OCI-LY7 (cell line): ENCODE measurements at regions not wholly inside any gene's neighbourhood (a gene's known extent, or its start where the extent isn't known, plus 50 kb on each side); places are given as distances from the start of the nearest gene placed in this dataset.

ENCODE experiments used
- BruUV-seq: library from RNA; stranded (reverse); fragments of 400-500 nt; replicated peaks from 2 replicates; lab custom pipeline; 2021; lab: Mats Ljungman, UMichigan
- CTCF ChIA-PET: fragments of 300-600 bp; sonication (Branson Sonifier 250); formaldehyde crosslinking; loops from one replicate; lab custom pipeline; 2022; ENCODE audit warnings: antibody characterized with exemption; ENCODE audit not compliant: unreplicated experiment; lab: Charles Lee
- POLR2A ChIA-PET: fragments of 300-600 bp; sonication (Branson Sonifier 250); formaldehyde crosslinking; loops from one replicate; lab custom pipeline; 2022; ENCODE audit warnings: antibody characterized with exemption; lab: Charles Lee
- DNase-seq: peaks from one replicate; pipeline ENCODE4 v3.0.0-alpha.2; 2015; ENCODE audit warnings: low spot score
- H2AFZ ChIP-seq: fragments of 200-600 bp; sonication (generic), shearing (Covaris generic); 2 replicates; pipeline ENCODE4 v1.6.1; 2014; ENCODE audit warnings: mild to moderate bottlenecking, antibody characterized with exemption, low read length, moderate library complexity
- H3K27ac ChIP-seq: fragments of 200-600 bp; sonication (generic); 2 replicates; pipeline ENCODE4 v1.5.1; 2014; ENCODE audit warnings: mixed run types, low read depth, mild to moderate bottlenecking, moderate library complexity, low read length, inconsistent platforms; ENCODE audit not compliant: poor library complexity, severe bottlenecking
- H3K36me3 ChIP-seq: fragments of 200-600 bp; sonication (generic); 2 replicates; pipeline ENCODE4 v1.6.1; 2014; ENCODE audit warnings: mild to moderate bottlenecking, antibody characterized with exemption, low read length, moderate library complexity, mixed read lengths; ENCODE audit not compliant: insufficient read depth
- H3K4me1 ChIP-seq: fragments of 200-600 bp; sonication (generic); 2 replicates; pipeline ENCODE4 v1.5.1; 2014; ENCODE audit warnings: mild to moderate bottlenecking, low read length; ENCODE audit not compliant: insufficient read depth, poor library complexity, severe bottlenecking
- H3K4me2 ChIP-seq: fragments of 200-600 bp; sonication (generic); 2 replicates; pipeline ENCODE4 v1.6.1; 2014; ENCODE audit warnings: mild to moderate bottlenecking, low read length
- H3K4me3 ChIP-seq: fragments of 200-600 bp; sonication (generic); 2 replicates; pipeline ENCODE4 v1.5.1; 2014; ENCODE audit warnings: mild to moderate bottlenecking, low read depth, low read length; ENCODE audit not compliant: poor library complexity, severe bottlenecking
- H3K79me2 ChIP-seq: fragments of 200-600 bp; sonication (generic); 2 replicates; pipeline ENCODE4 v1.6.1; 2016; ENCODE audit warnings: low read depth, mild to moderate bottlenecking, low read length, moderate library complexity, mixed read lengths; ENCODE audit not compliant: insufficient read depth
- H3K9me2 ChIP-seq: fragments of 200-600 bp; sonication (generic); 2 replicates; pipeline ENCODE4 v1.6.1; 2016; ENCODE audit warnings: mild to moderate bottlenecking, low read length, mixed read lengths; ENCODE audit not compliant: insufficient read depth
- H3K9me3 ChIP-seq: fragments of 200-600 bp; sonication (generic); 2 replicates; pipeline ENCODE4 v1.6.1; 2014; ENCODE audit warnings: mild to moderate bottlenecking, mixed run types, low read length, mixed read lengths
- H4K20me1 ChIP-seq: fragments of 200-600 bp; sonication (generic); 2 replicates; pipeline ENCODE4 v1.6.1; 2014; ENCODE audit warnings: mild to moderate bottlenecking, antibody characterized with exemption, low read length, moderate library complexity, mixed read lengths; ENCODE audit not compliant: insufficient read depth
- EZH2phosphoT487 ChIP-seq: fragments of 200-600 bp; sonication (generic); IDR thresholded peaks from 2 replicates; pipeline ENCODE4 v1.6.1; 2018; ENCODE audit warnings: low read depth, borderline replicate concordance, mild to moderate bottlenecking, mixed run types, antibody characterized with exemption, low read length, moderate library complexity, mixed read lengths
- intact Hi-C: fragments of 100-400 bp; cut with micrococcal nuclease; formaldehyde crosslinking; loops from one replicate; pipeline ENCODE4 v1.10.0; 2022; ENCODE audit not compliant: unreplicated experiment
- TF ChIP-seq, protein P1 (sequence below): fragments of 200-600 bp; sonication (generic); conservative IDR thresholded peaks from 2 replicates; pipeline ENCODE4 v1.5.1; 2014; ENCODE audit warnings: mild to moderate bottlenecking, antibody characterized with exemption, low read length, moderate library complexity, mixed read lengths

DNA sequence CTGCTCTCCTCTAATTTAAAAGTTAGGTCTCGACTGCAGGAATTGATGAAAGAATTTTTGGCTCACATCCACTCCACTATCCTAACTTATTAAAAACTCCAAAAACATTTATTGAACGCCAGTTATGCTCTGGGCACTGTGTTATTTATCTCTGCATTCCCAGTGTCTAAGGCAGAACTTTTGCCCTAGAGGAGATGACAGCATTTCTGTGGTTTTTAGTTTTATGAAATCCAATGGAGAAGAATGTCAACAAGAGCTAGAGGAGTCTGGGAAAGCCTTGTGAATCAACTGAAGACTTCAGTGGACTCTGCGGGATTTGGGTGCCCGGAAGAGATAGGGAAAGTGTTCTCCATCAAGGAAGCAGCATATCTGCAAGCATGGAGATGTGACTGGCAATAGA lies 217.0 kb upstream of the PGR start:
- no peak overlapping the region for H3K27ac ChIP-seq
- no peaks in the 10 kb centered on the region for H4K20me1 ChIP-seq
- no peak overlapping the region for H3K4me3 ChIP-seq
- TF ChIP-seq, protein P1, sequence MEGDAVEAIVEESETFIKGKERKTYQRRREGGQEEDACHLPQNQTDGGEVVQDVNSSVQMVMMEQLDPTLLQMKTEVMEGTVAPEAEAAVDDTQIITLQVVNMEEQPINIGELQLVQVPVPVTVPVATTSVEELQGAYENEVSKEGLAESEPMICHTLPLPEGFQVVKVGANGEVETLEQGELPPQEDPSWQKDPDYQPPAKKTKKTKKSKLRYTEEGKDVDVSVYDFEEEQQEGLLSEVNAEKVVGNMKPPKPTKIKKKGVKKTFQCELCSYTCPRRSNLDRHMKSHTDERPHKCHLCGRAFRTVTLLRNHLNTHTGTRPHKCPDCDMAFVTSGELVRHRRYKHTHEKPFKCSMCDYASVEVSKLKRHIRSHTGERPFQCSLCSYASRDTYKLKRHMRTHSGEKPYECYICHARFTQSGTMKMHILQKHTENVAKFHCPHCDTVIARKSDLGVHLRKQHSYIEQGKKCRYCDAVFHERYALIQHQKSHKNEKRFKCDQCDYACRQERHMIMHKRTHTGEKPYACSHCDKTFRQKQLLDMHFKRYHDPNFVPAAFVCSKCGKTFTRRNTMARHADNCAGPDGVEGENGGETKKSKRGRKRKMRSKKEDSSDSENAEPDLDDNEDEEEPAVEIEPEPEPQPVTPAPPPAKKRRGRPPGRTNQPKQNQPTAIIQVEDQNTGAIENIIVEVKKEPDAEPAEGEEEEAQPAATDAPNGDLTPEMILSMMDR, result no peak
- no peak for TF ChIP-seq EZH2phosphoT487
- no peaks in the 10 kb centered on the region for H3K9me2 ChIP-seq
- H3K4me2 ChIP-seq, result no peak overlapping the region
- CTCF ChIA-PET, result no interaction called here
- DNase-seq, result no peak
- H3K4me1 ChIP-seq, result no peaks in the 10 kb centered on the region
- H3K9me3 ChIP-seq, result no peaks in the 10 kb centered on the region
- POLR2A ChIA-PET, result no interaction called here
- BruUV-seq, result no TSS peak
- no peaks in the 10 kb centered on the region for H3K79me2 ChIP-seq
- intact Hi-C loops, result no loop called here
- H3K36me3 ChIP-seq, result no peaks in the 10 kb centered on the region
- H2AFZ ChIP-seq, result no peak overlapping the region

DNA sequence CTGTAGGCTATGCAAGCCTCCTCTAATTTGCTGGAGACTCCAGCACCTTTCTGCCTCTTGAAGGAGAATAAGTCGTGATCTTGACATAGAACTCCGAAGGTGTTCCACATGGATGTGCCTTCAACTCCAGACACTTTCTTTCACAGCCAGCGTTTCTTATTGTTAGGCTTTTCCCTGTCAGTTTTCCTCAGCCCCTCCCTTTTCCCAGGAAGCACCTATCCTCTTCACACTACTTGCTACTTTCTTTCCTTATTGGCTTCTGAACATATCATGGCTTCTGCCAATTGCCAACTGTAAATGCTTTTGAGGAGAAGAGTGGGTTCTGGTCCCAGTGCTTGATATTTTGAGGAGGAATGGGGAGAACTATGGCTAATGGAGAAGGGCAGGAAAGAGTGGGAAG lies 216.3 kb upstream of the PGR start:
- no TSS peak for BruUV-seq
- no peak for DNase-seq
- H2AFZ ChIP-seq, result no peak overlapping the region
- no peaks in the 10 kb centered on the region for H3K4me1 ChIP-seq
- H3K4me2 ChIP-seq, result no peak overlapping the region
- ChIA-PET CTCF (no interaction called here), POLR2A (no interaction called here)
- H3K79me2 ChIP-seq, result no peaks in the 10 kb centered on the region
- H3K27ac ChIP-seq, result no peak overlapping the region
- no peaks in the 10 kb centered on the region for H4K20me1 ChIP-seq
- H3K9me2 ChIP-seq, result no peaks in the 10 kb centered on the region
- H3K9me3 ChIP-seq, result no peaks in the 10 kb centered on the region
- TF ChIP-seq, protein P1, result no peak
- TF ChIP-seq EZH2phosphoT487, result no peak
- intact Hi-C loops, result no loop called here
- H3K36me3 ChIP-seq, result no peaks in the 10 kb centered on the region
- no peak overlapping the region for H3K4me3 ChIP-seq

DNA sequence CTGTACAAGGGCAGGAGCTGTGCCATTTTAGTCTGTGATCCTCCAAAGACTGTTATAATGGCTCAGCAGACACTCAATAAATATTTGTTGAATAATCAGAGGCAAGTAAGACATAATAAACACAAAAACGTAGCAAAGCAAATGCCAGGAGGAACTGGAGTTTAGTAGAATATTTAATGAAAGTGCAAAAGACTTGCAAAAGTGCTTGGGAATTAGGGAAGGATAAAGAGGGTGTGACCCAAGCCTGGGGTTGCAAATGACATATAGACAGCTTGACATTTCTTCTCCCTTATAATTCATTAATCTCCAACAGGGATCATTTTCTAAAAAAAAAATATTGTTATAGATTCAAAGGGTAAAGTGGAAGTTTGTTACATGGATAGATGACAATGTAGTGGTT lies 212.7 kb upstream of the PGR start:
- ChIA-PET POLR2A (interaction anchor here (0.7 to 1.7 kb wide), 2 partner anchors 11 to 42 kb away, joined by 3 read pairs; no protein-coding TSS in a partner anchor), CTCF (no interaction called here)
- intact Hi-C loops, result no loop called here
- no peak for DNase-seq
- TF ChIP-seq EZH2phosphoT487, result no peak
- TF ChIP-seq, protein P1, result no peak
- Histone ChIP-seq H2AFZ (no peak overlapping the region), H3K9me3 (no peaks in the 10 kb centered on the region), H3K79me2 (no peaks in the 10 kb centered on the region), H3K9me2 (no peaks in the 10 kb centered on the region), H3K36me3 (no peaks in the 10 kb centered on the region), H3K27ac (no peak overlapping the region), H3K4me1 (no peaks in the 10 kb centered on the region), H3K4me2 (no peak overlapping the region), H3K4me3 (no peak overlapping the region), H4K20me1 (no peaks in the 10 kb centered on the region)
- BruUV-seq, result no TSS peak
